DMS 273 (cell line): ENCODE measurements at regions not wholly inside any gene's neighbourhood (a gene's known extent, or its start where the extent isn't known, plus 50 kb on each side); places are given as distances from the start of the nearest gene placed in this dataset.
"Not testable (repeated sequence)": the region's sequence is repeated elsewhere in the genome, so short reads cannot be mapped to it uniquely, and the experiment has no call there.

Source experiments
- DNase-seq: peaks from one replicate; lab custom pipeline; 2025; ENCODE audit not compliant: unreplicated experiment; lab: John Stamatoyannopoulos, UW

DNA sequence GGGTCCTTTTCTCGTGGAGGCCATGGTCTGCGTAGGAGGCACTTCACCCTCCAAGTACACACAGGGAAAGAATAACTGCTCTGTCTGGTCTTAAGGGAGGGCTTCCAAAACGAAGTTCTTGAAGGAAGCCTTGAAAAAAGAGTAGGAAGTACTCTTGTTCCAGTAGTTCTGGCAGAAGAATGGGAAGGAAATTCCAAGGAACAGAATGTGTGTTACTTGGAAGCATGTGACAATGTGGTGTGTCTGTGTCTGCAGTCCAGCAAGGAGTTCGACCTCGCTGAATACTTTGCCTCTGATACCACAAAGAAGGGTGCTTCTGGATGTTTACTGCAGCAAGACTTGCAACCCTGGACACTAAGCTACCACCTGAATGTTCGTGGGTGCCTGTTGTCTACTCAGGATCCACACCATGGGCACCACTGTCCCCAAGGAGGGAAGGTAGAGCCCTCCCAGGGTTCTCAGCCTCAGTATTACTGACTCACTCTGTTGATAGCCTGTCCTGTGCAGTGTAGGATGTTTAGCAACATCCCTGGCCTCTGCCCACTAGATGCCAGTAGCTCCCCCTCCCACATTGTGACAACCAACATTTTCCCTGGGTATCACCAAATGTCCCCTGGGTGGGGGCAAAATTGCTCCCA lies 471.6 kb upstream of the CDH4 start:
- no peak for DNase-seq

DNA sequence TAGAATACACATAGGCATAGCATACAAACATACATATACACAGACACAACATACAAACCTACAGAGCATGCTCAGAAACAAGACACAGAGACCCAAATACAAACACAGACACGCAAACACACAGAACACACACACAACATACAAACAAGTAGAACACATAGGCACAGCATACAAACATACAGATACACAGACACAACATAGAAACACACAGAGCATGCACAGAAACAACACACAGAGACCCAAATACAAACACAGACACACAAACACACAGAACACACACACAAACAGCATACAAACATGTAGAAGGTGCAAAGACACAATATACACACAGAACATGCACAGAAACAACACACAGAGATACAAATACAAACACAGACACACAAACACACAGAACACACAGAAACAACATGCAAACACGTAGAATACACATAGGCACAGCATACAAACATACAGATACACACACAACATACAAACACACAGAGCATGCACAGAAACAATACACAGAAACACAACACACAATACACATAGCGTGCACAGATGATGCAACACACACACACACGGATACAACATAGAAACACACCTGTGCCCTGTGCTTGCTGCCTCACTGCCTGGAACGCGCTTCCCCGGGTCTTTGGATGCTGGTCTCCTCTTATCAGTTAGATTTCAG lies 469.0 kb upstream of the CDH4 start:
- no peak for DNase-seq

DNA sequence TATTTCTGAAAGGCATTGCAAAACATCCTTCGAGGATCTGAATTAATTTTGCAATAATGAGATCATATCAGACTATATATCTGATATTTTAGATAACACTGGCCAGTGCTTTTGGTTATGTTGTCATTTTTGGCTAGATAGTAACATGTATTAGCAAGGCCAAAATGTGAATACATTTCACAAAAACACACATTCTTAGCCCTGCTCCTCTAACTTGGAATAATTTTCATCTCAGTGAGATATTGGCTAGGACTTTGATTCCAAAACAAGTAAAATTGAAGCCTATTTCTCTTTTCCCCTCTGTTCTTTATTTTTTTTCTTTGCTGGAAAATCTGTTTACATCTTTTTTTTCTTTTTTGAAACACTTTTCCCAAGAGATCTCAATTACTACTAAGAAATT lies 466.8 kb upstream of the CDH4 start:
- no peak for DNase-seq

DNA sequence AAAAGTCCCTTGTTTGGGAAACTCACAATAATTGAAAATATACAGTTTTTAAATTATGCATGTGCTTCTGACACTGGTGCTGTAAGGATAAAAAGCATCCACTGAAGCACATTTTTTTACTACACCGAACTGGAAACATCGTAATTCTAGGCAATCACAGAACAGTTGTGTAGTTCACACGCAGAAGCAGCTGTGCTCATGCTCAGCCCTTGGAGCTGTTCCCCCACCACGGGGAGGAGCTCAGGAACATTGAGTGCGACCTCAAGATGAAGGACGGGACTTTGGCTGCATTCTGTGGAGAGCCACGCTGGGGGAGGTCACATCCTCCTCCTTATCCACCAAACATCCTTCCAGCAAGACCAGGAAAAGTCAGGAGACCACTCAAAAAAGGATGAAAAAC lies 466.3 kb upstream of the CDH4 start:
- no peak for DNase-seq

DNA sequence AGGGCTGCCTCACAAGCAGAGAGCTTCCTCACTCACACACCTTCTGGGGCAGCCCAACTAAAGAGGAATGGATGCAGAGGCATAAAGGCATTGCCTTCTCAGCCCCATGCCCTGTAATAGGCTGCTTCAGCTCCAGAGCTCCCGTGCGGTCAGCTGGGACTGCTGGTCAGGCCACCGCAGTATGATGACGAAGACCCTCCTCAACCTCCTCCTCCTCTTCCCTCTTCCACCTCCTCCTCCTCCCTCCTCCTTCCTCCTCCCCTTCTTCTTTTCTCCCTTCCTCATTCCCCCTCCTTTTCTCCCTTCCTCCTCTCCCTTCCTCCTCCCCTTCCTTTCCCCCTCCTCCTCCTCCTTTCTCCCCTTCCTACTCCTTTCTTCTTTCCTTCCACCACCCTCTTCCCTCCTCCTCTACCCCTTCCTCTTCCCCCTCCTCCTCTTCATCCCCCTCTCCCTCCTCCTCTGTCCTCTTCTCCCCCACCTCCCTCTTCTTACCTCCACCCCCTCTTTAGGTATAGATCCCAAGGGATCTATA lies 465.3 kb upstream of the CDH4 start:
- DNase-seq: no peak

DNA sequence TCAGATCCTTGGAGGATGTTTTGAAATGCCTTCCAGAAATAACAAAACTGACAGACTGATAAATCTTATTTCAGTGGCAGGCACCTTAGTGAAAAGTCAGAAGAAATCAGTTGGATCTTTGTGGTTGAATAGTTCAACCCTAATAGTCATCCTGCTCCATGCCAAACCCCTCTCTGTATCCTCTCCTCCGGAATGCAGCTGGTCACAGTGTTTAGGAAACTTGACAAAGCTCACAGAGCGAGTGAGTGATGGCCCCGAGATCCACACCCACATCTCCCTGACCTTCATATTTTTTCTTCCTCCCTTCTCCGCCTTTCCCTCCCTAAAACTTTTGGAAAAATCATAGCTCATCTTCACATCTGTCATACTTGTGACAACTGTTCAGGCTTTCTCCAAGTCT lies 464.8 kb upstream of the CDH4 start:
- no peak for DNase-seq

DNA sequence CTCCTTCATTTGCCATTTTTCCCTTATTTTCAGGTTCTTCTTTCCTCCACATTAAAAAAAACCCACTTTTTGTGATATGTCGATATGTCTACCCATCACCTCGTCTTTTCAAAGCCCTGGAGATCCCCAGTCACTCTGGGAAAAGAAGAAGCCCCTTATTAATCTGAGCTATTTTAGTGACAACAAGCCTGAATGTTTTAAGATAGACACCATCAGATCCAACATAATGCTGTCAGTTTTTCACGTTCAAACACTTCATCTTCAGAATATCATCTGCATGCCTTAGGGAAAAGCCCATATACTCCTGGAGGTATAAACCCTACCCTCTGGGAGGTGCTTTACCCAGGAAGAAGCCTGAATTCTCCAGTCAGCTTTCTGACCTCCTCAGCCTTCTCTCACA lies 464.0 kb upstream of the CDH4 start:
- no peak for DNase-seq

DNA sequence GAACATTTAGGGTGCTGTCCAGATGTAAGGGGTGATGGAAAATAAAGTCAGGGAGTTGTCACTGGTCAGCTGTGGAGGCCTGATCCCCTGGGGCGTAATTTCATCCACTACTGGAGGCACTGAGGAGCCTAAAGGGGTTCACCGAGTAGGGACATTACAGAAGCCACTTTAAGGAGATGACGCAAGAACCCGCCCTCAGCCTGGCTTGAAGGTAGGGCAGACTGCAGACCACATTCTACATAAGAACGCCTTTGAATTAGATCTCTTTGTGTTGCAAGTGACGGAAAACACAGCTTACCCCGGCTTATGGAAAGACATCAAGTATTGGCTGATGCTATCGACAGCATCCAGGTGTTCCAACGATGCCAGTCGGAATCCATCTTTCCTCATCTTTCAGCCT lies 462.7 kb upstream of the CDH4 start:
- DNase-seq: no peak

DNA sequence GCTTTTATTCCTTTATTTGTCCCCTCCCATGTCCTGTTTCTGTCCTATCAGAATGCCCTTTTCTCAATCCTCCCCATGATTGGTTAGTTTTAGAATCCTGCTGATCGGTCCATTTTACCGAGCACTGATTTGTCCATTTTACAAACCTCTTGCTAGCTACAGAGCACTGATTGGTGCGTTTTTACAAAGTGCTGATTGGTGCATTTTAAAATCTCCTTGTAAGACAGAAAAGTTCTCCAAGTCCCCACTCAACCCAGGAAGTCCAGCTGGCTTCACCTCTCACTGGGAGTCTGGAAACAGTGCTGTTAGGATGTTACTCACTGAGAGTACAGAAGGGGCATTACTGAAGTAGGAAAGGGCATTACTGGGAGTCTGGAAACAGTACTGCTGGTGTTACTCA lies 461.7 kb upstream of the CDH4 start:
- DNase-seq: not testable (repeated sequence)

DNA sequence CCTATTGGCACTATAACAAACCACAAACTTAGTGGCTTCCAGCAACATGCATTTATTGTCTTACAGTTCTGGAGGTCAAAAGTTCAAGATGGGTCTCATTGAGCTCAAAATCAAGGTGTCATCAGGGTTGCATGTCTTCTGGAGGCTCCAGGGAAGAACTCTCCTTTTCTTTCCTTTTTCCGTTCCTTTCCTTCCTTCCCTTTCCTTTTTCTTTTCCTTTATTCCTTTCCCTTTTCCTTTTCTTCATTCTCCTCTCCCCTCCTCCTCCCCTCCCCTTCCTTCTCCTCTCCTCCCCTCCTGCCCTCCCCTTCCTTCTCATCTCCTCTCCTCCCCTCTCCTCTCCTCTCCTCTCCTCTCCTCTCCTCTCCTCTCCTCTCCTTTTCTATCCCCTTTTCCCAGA lies 460.2 kb upstream of the CDH4 start:
- DNase-seq: no peak

DNA sequence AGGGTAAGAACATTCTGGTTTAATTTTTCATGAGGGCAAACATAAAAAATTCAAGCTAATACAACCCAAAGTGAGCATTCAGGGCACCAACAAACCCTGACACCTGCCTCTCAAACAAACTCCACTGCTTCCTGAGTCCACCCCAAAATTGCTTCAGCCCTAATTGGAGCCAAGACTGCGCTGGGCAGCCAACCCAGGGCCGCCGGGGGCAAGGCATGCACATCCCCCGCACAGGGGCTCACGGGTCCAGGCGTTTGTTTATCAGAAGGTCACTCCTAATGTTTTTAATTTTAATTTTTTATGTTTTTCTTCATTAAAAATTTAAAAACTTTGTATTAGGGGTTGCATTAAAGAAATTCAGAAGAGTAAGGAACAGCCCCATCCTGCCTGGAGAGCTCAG lies 459.1 kb upstream of the CDH4 start:
- DNase-seq: no peak

DNA sequence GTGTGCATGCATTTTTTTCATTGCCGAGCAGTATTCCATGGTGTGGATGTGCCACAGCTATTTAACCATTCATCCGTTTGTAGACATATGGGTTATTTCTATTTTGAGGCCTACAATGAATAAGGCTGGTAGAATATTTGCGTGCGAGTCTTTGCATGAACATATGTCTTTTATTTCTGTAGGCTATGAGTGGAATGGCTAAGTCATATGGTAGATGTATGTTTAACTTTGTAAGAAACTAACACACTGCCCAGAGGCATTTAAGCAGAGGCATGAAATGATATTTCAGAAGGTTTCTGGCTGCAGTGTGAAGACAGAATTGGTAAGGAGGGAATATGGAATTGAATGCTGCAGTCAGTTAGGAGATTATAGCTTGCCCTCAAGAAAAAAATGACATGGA lies 457.4 kb upstream of the CDH4 start:
- DNase-seq: no peak

DNA sequence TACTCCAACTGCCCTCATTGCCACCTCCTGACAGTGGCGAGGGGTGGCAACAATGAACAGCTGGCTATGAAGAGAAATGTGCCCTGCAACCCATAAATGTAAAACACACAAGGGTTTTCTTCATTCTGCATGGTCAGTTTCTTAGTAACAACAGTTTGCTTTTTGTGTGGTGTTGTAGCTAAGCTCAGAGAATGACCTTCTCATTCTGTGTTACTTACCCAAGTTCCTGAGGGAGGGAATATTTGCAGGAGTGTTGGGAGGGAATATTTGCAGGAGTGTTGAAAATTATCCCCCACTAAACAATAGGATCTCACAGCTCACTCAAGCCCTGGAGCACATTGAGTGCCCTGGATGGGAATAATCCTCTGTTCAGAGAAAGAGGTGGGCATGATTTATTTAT lies 456.4 kb upstream of the CDH4 start:
- no peak for DNase-seq

DNA sequence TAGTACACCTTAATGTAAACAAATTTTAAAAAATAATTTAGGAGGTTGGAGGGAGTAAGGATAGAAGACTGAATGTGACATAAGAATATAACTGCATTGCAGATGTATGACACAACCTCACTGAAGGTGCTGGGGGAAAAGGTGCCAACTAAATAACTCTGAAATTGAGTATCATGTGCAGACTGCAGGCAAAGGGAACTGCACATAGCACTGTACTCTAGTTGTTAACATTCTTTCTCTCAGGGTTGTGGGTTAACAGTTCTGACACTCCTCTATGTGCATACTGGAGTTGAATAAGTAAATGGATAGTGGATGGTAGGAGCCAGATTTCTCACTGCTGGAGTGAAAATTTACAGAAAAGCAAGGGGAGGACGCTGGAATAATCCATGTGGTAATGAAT lies 451.9 kb upstream of the CDH4 start:
- no peak for DNase-seq

DNA sequence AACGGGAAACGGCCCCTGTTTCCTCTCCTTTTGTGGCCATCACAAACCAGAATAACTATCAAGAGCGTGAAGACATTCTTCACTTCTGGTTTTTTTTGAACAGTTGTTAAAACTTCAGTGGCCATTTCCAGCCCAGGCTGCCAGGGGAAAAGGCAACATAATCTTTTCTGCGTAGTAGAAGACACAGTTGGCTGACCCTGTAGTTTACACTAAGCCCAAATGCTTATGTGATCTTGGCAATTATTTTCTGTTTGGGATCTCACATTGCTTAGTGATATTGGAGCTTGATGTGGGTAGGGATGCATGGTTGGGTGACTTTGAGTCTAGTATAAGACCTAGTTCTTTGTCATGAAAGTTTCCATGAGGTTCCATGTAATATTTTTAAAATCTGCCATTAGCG lies 449.4 kb upstream of the CDH4 start:
- no peak for DNase-seq

DNA sequence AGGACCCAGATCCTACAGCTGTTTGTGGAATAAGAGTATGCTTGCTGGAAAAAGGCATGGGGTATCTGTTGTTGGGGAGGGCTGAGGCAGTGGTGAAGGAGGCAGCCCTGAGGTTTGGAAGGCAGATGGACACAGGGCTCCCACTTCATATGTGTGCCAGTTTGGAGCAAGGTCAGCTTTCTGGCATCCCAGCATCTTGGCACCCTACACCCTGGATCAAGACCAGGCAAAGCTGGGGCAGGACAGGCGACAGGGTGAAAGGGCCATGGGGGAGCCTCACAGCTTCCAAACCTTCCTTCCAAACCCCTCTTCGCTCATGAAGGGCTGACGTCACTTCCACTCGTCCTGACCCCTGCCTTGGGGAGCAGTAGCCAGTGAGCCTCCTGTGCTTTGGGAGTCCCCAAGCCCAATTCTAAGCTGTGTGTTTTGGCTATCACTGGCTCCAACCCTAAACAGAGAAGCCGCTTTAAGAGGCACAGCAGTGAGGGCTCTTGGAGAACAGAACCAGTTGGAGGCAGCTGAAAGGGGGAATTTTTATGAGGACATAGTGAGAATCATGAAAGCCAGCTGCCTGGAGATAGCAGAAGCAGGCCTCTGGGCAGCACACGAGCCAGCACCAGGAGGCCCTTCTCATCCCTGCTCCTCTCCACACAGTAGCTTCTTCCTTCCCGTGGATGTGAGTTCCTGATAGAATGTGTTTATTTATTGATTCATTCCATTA lies 448.6 kb upstream of the CDH4 start:
- no peak for DNase-seq

DNA sequence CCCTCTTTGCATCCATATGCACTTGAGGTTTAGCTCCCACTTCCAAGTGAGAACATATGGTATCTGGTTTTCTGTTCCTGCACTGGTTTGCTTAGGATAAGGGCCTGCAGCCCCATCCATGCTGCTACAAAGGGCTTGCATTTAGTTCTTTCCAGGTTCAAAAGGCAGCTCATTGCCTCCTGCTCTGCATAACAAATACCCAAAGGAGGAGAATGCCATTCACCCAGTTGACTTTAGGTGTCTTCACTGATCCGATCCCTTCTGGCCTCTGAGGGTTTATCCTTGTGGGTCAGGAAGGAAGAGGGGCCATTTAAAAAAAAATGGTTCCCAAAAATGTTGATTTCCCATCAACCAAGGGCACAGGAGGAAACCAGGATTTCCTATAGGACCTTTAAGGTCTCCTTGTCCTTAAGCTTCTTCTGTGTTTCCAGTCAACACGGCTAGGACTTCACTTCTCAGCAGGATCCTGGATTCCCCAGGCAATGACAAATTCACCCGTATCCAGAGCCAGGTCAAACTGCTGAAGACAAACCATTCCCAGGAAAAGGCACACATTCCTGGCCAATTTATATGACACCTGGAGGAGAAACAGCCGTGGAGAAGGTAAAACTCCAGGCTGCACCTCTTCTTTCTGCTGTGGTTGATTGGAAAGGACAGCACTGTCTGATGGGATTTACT lies 447.7 kb upstream of the CDH4 start:
- DNase-seq: no peak

DNA sequence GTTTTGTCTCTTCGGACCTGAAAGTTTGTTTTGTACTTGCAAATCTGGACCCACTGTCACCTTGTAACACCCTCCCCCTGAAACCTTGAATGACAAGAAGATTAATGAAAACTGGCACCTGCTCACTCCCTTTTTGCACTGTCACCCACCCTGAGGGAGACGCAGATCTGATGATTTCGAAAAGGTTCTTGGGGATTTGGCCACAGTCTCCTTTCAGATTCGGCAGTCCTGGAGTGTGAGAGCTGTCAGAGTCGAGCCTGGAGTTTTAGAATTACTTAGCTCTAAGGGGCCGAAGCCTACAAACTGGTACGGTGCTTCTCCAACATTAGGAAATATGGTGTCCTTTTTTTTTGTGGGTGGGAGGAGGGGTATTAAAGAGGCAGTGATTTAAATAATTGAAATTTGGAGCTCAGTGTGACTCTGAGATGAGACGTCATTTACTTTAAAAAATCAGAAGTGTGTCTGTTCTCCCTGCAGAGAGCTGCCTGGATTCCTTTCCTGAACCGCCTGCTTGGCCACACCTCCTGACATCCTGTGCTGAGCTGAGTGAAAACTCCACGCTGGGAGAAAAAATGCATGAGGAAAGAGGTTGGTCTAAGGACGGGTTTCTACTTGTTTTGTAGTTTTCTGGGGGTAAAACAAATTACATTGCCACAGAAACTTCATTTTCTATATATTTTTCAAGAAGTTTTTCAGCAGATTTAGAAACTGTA lies 447.0 kb upstream of the CDH4 start:
- no peak for DNase-seq

DNA sequence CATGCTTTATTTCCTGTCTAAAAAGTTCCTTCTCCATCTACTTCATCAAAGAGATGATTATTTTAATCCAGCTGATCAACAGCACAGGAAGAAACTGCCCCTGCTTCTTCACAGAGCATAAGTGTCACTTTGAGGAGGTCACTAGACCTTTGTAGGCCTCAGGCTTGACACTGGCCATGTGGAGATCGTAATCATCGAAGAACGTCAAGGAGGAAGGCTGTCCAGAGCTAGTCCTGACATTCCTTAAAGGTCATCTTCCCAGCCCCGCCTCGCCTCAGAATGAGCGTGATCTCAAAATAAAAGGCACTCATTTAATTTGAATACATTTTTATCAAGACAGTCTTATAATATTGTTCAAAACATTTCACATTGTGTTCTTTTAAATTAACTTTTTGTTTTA lies 445.7 kb upstream of the CDH4 start:
- no peak for DNase-seq

DNA sequence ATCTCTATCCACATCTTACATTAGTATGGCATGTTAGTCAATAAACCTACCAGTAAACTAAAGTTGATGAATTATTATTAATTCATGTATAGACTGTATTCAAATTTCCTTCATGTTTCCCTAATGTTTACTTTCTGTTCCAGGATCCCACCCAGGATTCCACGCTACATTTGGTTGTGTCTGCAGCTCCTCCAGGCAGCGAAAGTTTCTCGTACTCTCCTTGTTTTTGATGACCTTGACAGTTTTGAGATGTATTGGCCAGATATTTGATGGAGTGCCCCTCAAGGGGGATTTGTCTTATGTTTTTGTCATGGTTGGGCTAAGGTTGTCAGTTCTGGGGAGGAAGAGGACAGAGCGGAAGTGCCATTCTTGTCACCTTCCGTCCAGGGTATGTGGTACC lies 445.2 kb upstream of the CDH4 start:
- no peak for DNase-seq

DNA sequence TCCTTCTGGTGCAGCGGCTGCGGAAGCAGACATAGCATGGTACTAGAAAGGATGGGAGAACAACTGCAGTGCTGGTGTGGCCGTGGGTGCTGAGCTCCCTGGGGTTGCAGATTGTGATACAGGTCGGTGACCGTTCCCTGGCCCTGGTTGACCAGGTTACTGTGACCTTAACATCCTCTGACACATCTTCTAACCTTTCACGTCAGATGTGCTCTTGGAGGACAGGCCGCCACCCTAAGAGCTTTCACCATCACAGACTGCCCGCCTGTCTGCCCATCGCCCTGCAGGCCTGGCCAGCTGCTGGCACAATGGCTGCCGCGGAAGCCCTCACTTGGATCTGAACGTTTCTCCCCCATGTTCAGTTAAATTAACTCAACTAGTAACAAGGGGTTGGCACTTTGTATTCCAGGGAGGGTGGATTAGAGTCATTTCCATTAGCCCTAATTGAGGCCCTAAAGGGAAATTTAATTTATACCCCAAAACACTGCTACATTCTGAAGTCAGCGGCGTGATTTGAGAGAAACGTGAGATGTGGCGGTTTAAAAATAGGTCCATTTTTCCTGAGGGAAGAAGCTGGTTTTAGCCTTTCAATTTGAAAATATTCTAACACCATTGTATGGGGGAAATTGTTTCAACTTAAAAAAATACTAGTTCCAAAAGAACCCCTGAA lies 443.9 kb upstream of the CDH4 start:
- no peak for DNase-seq
